Fibroblast of peridontal ligament (primary cell): ENCODE measurements at regions not wholly inside any gene's neighbourhood (a gene's known extent, or its start where the extent isn't known, plus 50 kb on each side); places are given as distances from the start of the nearest gene placed in this dataset.
A peak's percentile ranks its signal among the peaks of the same experiment; 100 is the strongest.

Experiments used
- DNase-seq: peaks from one replicate; pipeline ENCODE4 v3.0.0-alpha.2; 2010; ENCODE audit errors: extremely low read depth

DNA sequence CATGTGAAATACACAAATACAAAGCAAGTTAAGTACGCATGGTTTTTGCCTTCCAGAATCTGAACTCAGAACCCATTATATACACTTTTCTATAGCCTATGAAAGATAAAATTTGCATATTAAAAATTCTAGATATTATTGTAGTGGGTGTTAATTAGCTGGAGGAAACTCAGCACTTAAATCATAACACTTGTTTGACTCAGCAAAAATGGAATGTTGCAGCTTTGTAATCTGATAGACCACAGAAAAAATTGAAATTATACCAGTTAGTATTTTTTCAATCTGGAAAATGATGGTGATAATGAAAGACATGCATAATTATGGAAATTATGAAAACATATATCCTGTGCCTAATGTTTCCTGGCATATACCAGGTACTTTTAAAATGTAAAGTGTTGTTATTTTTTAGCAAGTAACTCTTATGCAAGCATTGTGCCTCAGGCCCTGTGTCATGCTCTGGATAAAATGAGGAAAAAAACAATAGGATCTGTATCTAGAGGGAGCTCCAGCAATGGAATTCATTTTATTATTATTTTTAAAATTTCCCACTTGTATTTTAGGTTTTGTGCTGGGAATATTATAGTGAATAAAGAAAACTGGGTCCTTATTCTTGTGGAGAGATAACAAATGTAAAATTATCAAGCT lies 490.4 kb upstream of the SEMA3A start:
- no peak for DNase-seq

DNA sequence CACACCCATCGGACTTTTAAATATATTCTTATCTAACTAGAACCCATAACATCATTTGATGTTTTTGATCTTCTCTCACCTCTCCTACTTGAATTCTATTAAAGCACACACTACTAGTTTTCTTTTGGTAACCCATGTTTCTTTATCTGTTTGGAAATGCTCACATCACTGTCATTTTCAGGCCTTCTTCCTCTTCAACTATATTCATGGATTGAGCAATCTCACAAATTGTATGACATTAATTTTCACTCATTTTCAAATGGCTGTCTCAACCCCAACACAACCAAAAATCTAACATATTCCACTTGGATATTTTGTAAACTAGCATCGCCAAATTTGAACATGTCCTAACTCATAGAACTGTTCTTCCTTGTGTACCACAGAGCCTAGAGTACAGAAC lies 488.0 kb upstream of the SEMA3A start:
- no peak for DNase-seq

DNA sequence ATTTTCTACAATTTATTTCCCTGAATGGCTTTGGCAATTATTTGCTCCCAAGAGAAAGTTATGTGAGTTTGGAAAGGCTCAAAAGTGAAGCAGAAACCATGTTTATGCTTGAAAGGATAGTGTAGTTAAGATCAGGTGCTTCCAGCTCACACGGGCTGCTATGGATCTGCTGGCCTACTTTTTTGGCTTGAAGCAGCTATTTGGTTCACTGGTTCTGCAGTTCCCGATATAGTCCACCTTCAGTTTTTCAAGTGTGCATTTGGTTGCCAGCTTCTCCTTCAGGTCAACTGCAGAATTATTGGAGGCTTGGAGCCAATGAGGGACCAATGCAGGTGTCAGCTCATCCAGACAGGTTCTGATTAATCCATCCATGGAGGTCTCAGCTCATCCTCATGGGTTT lies 484.3 kb upstream of the SEMA3A start:
- no peak for DNase-seq

DNA sequence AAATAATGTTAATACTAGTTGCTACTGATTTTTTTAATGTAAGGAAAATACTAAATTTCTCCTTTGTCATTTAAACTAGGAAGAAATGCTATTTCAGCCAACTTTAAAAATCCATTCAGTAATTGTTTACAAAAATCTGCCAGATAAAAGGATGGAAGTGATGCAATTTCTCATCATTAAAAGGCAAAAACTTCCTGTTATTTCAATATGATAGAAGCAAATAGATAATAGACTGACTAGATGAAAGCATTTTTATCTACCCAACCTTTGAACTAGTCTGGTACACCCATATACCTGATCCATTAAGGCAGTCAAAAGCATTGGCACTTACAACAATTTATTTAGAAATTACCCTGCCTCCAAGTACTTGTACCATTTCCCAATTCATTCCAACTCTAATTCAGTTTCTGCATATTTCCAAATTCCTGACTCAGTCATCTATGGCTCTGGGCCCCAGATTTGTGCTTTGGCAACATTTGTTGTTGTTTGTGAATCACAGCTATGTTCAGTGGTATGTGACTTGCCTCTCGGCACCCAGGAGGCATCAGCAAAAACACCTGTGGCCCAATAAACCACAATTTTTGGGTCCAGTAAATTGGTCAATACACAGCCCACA lies 482.6 kb upstream of the SEMA3A start:
- DNase-seq: peak; percentile 49

DNA sequence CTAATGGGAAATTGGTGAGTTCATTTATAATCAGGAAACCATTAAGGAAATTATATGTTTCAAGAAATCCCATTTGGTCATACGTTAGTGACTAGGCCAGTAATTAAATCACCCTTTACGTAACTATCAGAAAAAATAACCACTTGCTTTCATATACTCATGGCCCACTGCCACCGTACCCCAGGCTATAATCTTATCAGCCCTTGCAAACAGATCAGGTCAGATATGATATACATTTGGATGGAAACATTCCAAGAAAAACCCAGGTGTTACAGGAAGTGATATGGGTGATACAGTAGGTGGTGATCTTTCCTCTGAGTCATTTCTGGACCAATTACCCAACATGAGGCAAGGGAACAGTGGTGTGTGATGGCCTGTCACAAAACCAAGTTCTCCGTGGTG lies 481.0 kb upstream of the SEMA3A start:
- no peak for DNase-seq

DNA sequence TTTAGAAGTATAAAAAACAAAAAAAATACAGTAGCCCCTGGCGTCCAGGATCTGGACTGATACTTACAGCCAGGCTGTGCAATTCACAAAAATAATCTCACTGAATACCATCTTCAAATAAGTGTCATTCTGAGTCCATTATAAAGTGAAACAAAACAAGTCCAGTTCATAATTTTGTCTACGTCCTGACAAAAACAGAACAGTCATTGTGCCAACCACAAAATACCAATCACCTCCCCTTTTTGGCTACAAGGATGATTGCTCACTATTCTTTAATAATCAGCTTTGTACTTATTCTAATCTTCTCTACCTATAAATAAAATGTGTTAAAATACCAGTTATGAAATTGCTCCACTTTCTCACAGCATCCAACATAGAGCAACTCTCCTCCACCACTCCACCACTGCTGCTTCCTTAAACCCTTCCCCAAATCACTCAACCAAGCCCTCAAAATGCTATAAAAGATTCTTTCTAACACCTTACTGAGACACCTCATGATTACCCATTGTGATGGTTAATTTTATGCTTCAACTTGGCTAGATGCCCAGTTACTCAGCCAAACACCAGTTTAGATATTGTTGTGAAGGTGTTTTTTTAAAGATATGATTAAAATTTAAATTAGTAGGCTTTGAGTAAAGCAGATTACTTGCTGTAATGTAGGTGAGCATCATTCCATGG lies 479.8 kb upstream of the SEMA3A start:
- peak; percentile 32 for DNase-seq

DNA sequence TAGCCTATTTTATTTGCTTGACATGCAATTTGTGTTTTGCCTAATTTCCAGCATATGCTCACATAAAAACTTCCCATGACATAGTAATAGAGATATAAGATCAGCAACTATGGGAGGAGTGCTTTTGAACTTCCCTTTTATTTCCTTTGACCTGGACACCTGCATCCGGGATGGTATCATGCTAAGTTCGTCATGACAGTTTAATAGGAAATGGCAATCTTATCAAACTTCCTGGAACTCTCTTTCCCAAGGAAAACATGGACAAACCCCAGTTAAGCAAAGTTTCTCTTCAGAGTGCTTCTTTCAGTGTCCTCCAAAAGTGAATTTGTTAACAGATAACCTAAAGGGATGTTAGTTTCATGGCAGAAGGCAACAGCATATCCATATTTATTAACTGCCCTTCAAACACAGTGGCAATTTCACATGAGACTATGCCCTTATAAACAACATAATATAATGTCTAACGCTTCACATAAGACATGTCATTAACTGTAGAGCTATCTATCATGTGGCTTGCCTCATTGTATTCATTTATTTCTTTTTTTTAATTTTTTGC lies 474.7 kb upstream of the SEMA3A start:
- DNase-seq: no peak

DNA sequence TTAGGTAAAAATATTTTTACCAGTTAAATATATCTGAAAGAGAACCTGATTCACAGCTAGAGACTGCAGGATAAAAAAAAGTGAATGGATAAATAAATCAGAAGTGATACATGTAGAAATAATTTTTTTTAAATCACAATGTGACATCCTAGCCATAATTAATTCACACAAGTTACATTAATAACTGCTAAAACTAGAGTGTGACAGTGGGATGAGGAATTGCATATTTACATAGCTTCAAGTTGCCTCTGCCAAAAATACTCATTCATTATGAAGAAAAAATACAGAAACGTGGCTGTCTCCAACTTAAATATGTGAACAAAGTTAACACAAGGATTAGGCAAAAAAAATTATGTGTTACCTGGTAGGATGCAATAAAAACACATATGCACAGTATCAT lies 473.5 kb upstream of the SEMA3A start:
- no peak for DNase-seq

DNA sequence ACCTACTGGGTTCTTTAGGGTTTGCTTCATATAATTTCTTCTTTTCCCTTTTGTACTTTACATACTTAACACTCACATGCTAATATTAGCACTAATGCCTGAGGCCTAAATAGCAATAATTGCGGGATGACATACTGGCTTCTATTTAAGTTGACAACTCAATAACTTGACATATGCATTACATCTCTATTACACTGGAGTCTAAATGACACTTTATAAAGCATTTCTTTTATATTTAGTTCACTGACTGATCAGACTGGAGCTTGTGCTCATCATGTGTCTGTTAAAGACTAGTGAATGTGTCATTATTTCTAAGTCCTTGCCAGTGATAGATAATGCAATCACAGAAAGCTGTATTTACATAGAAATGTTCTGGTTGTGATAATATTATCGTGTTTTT lies 472.1 kb upstream of the SEMA3A start:
- no peak for DNase-seq

DNA sequence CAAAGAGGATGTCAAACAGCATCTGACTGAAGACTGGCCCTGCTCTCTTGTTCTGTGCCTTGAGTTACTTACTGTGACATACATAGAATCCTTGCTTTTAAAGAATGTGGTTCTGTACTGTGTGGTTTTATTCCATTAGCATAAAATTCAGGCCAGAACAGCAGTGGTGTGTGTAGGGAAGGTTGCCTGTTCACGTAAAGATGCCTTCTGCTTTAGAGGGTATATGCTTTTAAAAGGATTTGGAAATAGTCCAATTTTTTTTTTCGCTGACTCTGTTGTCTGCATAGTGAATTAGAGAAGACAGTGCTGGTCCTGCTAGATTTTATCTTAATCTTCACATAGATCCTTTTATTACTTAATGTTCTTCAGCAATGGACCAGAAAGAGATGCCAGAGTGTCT lies 470.8 kb upstream of the SEMA3A start:
- no peak for DNase-seq

DNA sequence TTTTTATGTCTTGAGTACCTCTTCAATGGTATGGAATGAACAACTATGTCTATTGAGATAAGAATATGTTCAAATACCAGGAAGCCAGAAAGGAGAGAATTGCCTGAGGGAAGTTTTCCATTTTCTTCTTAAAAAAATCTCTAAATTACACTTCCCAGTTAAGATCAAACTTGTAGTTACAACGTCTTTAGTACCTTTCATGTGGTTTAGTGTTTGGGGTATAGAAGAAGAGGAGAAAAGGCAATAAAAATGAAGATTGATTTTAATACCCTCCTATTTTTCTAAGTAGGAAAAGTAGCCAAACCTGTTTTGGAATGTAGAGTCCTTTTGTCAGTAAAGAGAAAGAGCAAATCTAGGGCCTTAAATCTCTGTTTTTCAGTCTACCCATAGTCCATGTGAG lies 470.0 kb upstream of the SEMA3A start:
- no peak for DNase-seq

DNA sequence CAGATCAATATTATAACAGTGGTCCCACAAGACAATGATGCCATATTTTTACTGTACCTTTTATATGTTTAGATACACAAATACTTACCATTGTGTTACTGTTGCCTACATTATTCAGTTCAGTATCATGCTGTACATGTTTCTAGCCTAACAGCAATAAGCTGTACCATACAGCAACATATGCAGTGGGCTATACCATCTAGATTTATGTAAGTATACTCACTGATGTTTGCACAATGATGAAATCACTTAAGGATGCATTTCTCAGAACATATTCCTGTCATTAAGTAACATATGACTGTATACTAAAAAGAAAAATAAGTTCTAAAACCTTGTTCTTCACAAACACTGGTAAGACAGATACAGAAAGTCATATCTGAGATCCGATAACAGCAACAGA lies 468.6 kb upstream of the SEMA3A start:
- no peak for DNase-seq

DNA sequence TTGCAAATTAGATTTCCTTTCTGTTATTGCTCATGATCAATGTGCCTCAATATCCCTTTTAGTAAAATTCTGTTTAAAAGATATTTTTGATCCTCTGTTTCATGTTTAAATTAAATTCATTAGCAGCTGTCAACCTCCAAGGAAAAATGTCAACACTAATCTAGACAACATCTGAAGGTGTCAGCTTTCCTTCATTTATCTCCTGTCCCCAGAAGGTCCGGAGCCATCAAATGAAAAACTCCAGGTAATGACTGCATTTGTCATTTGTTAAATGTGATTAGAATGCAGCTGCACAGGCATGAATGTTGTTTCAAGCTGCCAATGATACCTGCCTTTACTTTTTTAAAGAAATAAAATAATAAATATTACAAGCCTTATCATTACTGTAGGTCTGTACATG lies 463.7 kb upstream of the SEMA3A start:
- no peak for DNase-seq

DNA sequence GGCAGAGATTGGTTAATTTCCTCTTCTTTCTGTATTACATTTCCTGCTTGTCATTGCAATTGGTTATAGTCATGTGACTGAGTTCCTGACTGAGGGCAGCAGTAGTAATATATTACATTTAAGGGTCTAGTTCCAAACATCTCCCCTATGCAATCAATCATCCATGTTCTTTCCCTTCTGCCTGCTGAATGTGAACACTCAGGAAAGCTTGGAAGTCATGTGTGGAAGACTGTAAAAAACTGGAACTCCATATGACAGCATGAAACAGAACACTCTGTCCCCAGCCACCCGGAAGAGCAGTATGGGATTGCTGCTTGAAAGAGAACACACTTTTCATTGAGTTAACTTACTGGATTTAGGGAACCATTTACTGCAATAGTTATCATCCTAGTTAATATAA lies 459.7 kb upstream of the SEMA3A start:
- no peak for DNase-seq

DNA sequence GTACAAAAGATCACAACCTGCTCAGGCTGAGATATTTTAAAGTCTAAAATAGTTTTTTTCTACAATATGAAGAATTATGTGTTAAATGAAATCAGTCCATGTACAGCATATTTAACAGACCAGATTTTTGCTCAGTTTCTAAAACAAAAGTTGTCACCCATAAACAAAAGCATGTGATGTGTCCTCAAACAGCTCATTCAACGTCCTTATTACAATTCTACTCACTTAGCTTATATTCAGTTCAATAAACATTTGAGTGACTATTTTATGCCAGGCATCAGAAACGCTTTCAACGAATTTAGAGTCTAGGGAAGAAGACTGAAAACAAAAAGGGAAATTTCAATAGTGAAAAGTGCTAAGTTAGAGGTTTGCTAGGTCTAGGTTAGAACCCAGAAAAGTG lies 457.3 kb upstream of the SEMA3A start:
- no peak for DNase-seq

DNA sequence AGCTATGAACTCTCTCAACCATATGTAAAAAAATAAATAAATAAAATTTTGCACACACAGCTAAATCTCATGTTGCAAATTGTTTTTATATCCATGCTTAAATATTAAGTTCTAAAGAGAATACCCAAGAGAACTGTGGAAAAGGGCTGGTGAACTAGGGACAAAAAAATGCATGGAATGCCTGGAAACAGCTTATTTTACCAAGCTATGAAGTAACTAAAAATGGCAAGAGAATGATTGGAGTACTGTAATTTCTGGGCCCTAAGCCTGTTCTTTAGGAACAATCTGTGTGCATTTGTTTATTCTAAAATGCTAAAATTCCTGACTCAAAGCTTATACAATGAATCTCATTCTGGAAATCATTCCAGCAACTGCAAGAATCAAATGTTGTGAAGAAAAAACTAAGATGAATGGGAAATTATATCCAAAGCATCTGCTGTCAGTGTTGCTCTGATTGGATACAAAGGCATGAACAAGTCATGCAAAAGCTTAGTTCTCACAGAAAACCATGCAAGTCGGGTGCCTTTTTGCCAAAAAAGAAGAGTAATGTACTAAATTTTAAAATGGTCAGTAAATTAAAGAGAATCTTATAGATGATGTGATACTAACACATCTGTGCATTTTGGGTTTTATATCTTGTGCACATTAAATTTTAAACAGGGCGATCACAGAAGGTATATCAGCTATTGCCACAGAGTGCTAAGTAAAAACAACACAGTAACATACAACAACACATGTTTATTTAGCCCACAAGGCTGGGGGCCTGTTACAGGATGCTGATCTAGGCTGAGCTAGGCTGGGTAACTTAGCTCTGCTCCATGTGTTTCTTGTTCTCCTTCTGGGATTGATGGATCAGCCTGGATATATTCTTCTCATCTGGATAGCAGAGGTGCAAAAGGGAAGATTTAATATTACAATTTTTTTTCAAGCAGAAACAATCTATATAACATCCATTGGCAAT lies 453.5 kb upstream of the SEMA3A start:
- peak; percentile 99 for DNase-seq

DNA sequence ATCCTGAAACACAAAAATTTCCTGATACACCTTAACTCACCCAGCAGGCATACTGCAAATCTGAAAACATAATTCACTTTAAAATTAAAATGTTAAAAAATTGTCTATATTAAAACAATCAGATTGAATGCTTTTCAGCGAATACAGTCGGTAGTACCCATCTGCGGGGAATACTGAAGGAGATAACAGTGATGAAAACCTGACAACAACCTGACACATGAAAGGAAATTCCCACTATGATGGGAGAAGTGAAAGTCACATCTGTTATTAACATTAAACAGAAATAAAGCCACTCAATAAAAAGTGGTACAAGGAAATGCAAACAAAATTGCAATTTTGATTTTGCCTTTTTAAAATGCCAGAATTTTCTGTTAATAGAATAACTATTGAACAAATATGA lies 448.0 kb upstream of the SEMA3A start:
- DNase-seq: no peak

DNA sequence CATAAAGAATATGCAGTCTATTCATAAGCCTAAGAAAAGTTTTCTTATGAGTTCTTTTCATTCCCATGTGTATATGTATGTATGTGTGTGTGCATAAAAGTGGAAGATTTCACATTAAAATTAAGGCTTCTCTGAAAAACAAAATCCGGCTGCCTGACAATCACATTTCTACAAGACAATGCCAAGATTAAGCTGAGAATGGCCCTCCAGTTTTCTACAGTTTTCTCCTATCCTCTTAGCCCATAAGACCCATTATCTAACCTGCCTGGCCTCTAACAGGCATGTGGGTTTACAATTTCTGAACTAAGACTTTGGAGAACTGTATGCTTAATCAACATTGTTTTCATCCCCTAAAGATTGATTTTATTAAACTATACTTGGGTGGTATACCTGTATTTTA lies 446.0 kb upstream of the SEMA3A start:
- no peak for DNase-seq

DNA sequence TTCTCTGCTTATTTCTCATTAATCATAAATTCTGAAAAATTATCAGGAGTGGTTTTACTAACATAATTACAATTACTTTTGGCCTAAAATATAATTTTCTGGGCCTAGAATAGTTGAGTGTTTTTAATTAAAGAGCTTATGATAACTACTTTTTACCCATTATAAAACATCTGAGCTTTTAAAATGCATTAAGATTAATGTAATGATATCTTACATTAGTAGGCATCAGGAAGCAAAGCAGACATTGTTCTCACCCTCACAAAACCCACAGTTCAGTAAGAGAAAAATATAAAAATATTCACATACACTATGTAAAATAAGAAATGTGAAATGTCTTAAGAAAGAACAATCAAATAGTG lies 443.7 kb upstream of the SEMA3A start:
- DNase-seq: no peak

DNA sequence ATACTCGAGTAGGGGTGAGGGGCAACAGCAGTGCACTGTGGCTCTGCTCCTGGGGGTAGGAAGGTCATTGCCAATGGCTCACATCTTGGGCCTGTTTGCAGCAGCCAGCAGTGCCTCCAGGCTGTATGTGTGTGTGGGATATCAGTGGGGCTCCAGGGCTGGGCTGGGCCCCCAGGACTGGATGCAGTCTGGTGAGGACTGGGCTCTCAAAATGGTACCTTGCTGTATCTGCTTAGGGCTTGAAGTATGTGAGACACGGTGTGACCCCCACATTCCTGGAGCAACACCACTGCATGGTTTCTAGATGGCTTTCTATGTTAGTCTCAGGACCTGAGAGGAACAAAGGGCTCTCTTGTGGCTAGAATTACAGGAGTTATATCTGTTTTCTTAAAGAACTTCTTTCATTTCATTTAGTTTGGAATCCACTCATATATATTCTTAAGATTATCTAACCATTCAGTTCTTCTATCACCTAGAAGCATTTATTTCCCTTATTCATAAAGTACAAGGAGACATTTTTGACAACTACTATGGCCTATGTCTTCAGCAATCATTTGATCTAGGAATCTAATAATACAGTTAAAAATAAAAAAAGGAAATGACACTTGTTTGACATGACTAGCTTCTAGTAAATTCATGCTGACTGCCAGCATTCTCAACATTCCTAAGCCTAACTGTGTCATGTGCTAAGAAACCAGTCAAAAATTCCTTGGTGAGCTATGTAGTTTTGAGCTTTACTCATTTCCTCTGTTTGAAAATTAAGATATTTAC lies 443.2 kb upstream of the SEMA3A start:
- peak; percentile 90 for DNase-seq

DNA sequence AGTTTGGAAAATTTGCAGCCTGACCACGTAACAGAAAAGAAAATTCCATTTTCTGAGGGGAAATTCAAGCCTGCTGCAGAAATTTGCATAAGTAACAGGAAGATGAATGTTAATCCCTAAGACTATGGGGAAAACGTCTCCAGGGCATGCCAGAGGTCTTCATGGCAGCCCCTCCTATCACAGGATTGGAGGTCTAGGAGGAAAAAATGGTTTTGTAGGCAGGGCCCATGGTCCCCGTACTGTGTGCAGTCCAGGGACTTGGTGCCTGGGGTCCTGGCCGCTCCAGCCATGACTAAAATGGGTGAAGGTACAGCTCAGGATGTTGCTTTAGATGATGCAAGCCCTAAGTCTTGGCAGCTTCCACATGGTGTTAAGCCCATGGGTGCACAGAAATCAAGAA lies 437.3 kb upstream of the SEMA3A start:
- DNase-seq: no peak
